ENCODE measurements at regions not wholly inside any gene's neighbourhood (a gene's known extent, or its start where the extent isn't known, plus 50 kb on each side); places are given as distances from the start of the nearest gene placed in this dataset.

- Histone ChIP-seq H3F3A (ENCODE audit: insufficient read depth) (no peaks in the 10 kb centered on the region), H4K20me1 (ENCODE audit: insufficient read depth) (no peaks in the 10 kb centered on the region), H3K4me1 (ENCODE audit: insufficient read depth) (no peaks in the 10 kb centered on the region), H3K79me2 (ENCODE audit: insufficient read depth) (no peaks in the 10 kb centered on the region), H3K9me2 (ENCODE audit: insufficient read depth) (no peaks in the 10 kb centered on the region), H2AFZ (no peak overlapping the region), H3K36me3 (ENCODE audit: low read depth) (no peaks in the 10 kb centered on the region), H3K4me2 (ENCODE audit: unreplicated experiment) (no peak overlapping the region), H3K4me3 (no peak overlapping the region), H3K9me3 (ENCODE audit: low read depth) (no peaks in the 10 kb centered on the region), H3K27me3 (replicated peaks; ENCODE audit: insufficient read depth) (no peaks in the 10 kb centered on the region), H3K9ac (no peak overlapping the region), H3K27ac (no peak overlapping the region)
- 1% methylated on average over 5 of the region's 5 CpGs for WGBS, 2 experiments (ENCODE audit: low coverage in 1 of 2, low lambda C conversion rate in 2 of 2, missing lambda C conversion rate in 2 of 2)
- TF ChIP-seq EZH2phosphoT487 (IDR thresholded peaks at IDR 0.05; ENCODE audit: insufficient read depth, low read depth) (no peak), EZH2 (IDR thresholded peaks at IDR 0.05; ENCODE audit: insufficient read depth, poor library complexity, severe bottlenecking) (no peak)
- in situ Hi-C loops (cut with MboI): no loop called here
- DNase-seq: no peak
These were observed 235.8 kb downstream of the TMEM38B start for GRCh38 chr9:105930011-105930627.

DNA sequence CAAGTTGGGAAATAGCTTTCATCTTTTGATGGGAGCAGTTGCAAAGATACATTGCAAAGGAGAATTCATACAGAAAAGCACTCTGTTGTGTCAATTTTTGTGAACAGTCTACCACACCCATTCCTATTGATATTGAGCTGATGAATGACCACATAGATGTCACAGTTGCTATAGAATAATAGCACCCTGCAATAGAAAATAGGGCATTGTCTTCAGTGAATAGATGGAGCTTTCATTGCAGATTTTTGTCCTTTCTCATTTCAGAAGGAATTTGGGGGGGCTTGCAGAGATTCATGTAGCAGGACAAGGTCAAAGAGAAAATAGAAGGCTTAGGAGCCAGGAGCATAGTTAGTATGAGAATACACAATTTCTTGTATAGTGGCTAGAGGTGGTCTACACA is 237.9 kb downstream of the TMEM38B start:
- Histone ChIP-seq H3F3A (ENCODE audit: insufficient read depth) (no peaks in the 10 kb centered on the region), H3K9me2 (ENCODE audit: insufficient read depth) (no peaks in the 10 kb centered on the region), H3K9me3 (ENCODE audit: low read depth) (no peaks in the 10 kb centered on the region), H2AFZ (no peak overlapping the region), H3K36me3 (ENCODE audit: low read depth) (no peaks in the 10 kb centered on the region), H4K20me1 (ENCODE audit: insufficient read depth) (no peaks in the 10 kb centered on the region), H3K4me2 (ENCODE audit: unreplicated experiment) (no peak overlapping the region), H3K79me2 (ENCODE audit: insufficient read depth) (no peaks in the 10 kb centered on the region), H3K4me1 (ENCODE audit: insufficient read depth) (no peaks in the 10 kb centered on the region), H3K27me3 (replicated peaks; ENCODE audit: insufficient read depth) (no peaks in the 10 kb centered on the region), H3K4me3 (no peak overlapping the region), H3K27ac (no peak overlapping the region), H3K9ac (no peak overlapping the region)
- no peak for TF ChIP-seq EZH2phosphoT487 (IDR thresholded peaks at IDR 0.05; ENCODE audit: insufficient read depth, low read depth)
- TF ChIP-seq EZH2 (IDR thresholded peaks at IDR 0.05; ENCODE audit: insufficient read depth, poor library complexity, severe bottlenecking): no peak
- in situ Hi-C loops (cut with MboI): no loop called here
- DNase-seq: no peak

DNA sequence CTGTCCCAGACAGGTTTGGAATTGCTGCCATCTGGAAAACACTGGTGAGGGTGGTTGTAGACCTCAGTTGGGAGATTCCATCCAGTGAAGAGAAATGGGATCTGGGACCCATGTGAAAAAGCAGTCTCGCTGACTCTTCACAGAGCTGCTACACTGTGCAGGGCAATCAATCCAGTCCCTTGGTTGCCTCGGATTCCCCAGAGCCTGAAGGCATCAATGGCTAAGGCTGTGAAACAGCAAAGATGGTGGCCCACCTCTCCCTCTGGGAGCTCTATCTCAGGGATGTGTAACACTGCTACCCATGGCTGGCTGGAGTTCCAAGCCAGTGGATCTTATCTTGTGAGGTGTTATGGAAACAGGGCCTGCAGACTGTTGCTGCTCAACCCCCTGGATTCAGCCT is 256.1 kb downstream of the TMEM38B start:
- no peak for DNase-seq
- no peaks in the 10 kb centered on the region for H3K9me3 ChIP-seq (ENCODE audit: low read depth)
- H3K9ac ChIP-seq: no peak overlapping the region
- TF ChIP-seq EZH2 (IDR thresholded peaks at IDR 0.05; ENCODE audit: insufficient read depth, poor library complexity, severe bottlenecking) (no peak), EZH2phosphoT487 (IDR thresholded peaks at IDR 0.05; ENCODE audit: insufficient read depth, low read depth) (no peak)
- in situ Hi-C loops (cut with MboI): no loop called here
- H3K36me3 ChIP-seq (ENCODE audit: low read depth): no peaks in the 10 kb centered on the region
- no peaks in the 10 kb centered on the region for H3K79me2 ChIP-seq (ENCODE audit: insufficient read depth)
- H3K27ac ChIP-seq: no peak overlapping the region
- no peak overlapping the region for H2AFZ ChIP-seq
- no peak overlapping the region for H3K4me3 ChIP-seq
- H3K9me2 ChIP-seq (ENCODE audit: insufficient read depth): no peaks in the 10 kb centered on the region
- H3K27me3 ChIP-seq (replicated peaks; ENCODE audit: insufficient read depth): no peaks in the 10 kb centered on the region
- 5 to 13% methylated on average over 2 of the region's 2 CpGs for WGBS, 2 experiments (ENCODE audit: low coverage in 1 of 2, low lambda C conversion rate in 2 of 2, missing lambda C conversion rate in 2 of 2)
- no peaks in the 10 kb centered on the region for H3F3A ChIP-seq (ENCODE audit: insufficient read depth)
- H4K20me1 ChIP-seq (ENCODE audit: insufficient read depth): no peaks in the 10 kb centered on the region
- H3K4me1 ChIP-seq (ENCODE audit: insufficient read depth): no peaks in the 10 kb centered on the region
- H3K4me2 ChIP-seq (ENCODE audit: unreplicated experiment): no peak overlapping the region

DNA sequence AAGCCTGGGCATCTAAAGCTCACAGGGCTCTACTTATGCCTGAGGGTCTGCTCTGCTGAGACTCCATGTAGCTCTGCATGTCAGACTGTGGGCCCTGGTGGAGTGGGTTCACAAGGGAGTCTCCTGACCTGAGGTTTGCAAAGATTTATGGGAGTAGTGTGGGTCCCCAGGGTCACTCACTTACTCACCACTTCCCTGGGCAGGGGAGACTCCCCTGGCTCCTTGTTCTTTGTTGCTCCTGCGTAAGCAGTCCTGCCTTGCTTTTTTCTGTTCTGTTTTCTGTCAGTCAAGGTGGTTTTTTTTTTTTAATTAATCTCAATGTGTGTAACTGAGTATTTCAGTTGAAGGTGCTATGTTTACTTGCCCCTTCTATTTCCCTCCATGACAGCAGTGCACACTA is 256.6 kb downstream of the TMEM38B start:
- H3K36me3 ChIP-seq (ENCODE audit: low read depth): no peaks in the 10 kb centered on the region
- in situ Hi-C loops (cut with MboI): no loop called here
- H3K4me3 ChIP-seq: no peak overlapping the region
- 31 to 39% methylated on average over 1 of the region's 1 CpG for WGBS, 2 experiments (ENCODE audit: low coverage in 1 of 2, low lambda C conversion rate in 2 of 2, missing lambda C conversion rate in 2 of 2)
- no peaks in the 10 kb centered on the region for H3K9me2 ChIP-seq (ENCODE audit: insufficient read depth)
- H4K20me1 ChIP-seq (ENCODE audit: insufficient read depth): no peaks in the 10 kb centered on the region
- H2AFZ ChIP-seq: no peak overlapping the region
- H3K79me2 ChIP-seq (ENCODE audit: insufficient read depth): no peaks in the 10 kb centered on the region
- no peaks in the 10 kb centered on the region for H3F3A ChIP-seq (ENCODE audit: insufficient read depth)
- no peak overlapping the region for H3K4me2 ChIP-seq (ENCODE audit: unreplicated experiment)
- no peaks in the 10 kb centered on the region for H3K27me3 ChIP-seq (replicated peaks; ENCODE audit: insufficient read depth)
- no peak overlapping the region for H3K27ac ChIP-seq
- no peaks in the 10 kb centered on the region for H3K4me1 ChIP-seq (ENCODE audit: insufficient read depth)
- no peak for DNase-seq
- H3K9ac ChIP-seq: no peak overlapping the region
- TF ChIP-seq EZH2phosphoT487 (IDR thresholded peaks at IDR 0.05; ENCODE audit: insufficient read depth, low read depth): no peak
- no peak for TF ChIP-seq EZH2 (IDR thresholded peaks at IDR 0.05; ENCODE audit: insufficient read depth, poor library complexity, severe bottlenecking)
- H3K9me3 ChIP-seq (ENCODE audit: low read depth): no peaks in the 10 kb centered on the region

DNA sequence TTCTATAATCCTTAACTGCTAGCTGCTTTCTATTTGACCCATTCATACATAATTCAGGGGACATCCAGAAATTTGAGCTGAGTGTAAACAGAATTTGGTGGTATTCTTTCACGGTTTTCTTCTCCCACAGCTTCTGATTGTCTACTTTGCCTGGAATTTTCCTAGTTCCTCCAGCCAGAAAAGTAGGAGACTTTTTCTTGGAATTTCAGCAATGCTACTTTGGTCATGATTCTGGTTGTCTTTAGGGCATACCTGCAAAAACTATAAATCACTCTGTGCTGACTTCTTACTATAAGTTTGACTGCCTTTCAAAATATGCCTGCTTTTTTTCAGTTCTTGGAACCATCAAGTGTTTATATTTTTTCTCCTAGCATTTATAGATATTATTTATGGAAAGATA is 260.2 kb downstream of the TMEM38B start:
- no peaks in the 10 kb centered on the region for H3K9me3 ChIP-seq (ENCODE audit: low read depth)
- no peak overlapping the region for H3K27ac ChIP-seq
- no peak overlapping the region for H2AFZ ChIP-seq
- H3K4me2 ChIP-seq (ENCODE audit: unreplicated experiment): no peak overlapping the region
- no peak overlapping the region for H3K4me3 ChIP-seq
- H3K9ac ChIP-seq: no peak overlapping the region
- no peaks in the 10 kb centered on the region for H3F3A ChIP-seq (ENCODE audit: insufficient read depth)
- H3K4me1 ChIP-seq (ENCODE audit: insufficient read depth): no peaks in the 10 kb centered on the region
- H3K36me3 ChIP-seq (ENCODE audit: low read depth): no peaks in the 10 kb centered on the region
- H3K27me3 ChIP-seq (replicated peaks; ENCODE audit: insufficient read depth): no peaks in the 10 kb centered on the region
- H4K20me1 ChIP-seq (ENCODE audit: insufficient read depth): no peaks in the 10 kb centered on the region
- no peaks in the 10 kb centered on the region for H3K9me2 ChIP-seq (ENCODE audit: insufficient read depth)
- no peaks in the 10 kb centered on the region for H3K79me2 ChIP-seq (ENCODE audit: insufficient read depth)
- in situ Hi-C loops (cut with MboI): no loop called here
- no peak for DNase-seq
- TF ChIP-seq EZH2 (IDR thresholded peaks at IDR 0.05; ENCODE audit: insufficient read depth, poor library complexity, severe bottlenecking) (no peak), EZH2phosphoT487 (IDR thresholded peaks at IDR 0.05; ENCODE audit: insufficient read depth, low read depth) (no peak)
- 13 to 21% methylated on average over 1 of the region's 1 CpG for WGBS, 2 experiments (ENCODE audit: low coverage in 1 of 2, low lambda C conversion rate in 2 of 2, missing lambda C conversion rate in 2 of 2)
